HL-60 (cell line): ENCODE measurements at regions not wholly inside any gene's neighbourhood (a gene's known extent, or its start where the extent isn't known, plus 50 kb on each side); places are given as distances from the start of the nearest gene placed in this dataset.

Experiments used
- DNase-seq, 2 experiments: peaks; one replicate each; pipeline ENCODE4 v3.0.0-alpha.2; 2010 to 2020; ENCODE audit warnings: low read depth in 1 of 2, low spot score in 1 of 2
- H3K27ac ChIP-seq: fragments of 250-450 bp; sonication (Bioruptor Pico); replicated peaks from 2 replicates; pipeline ENCODE4 v1.5.1; 2020; ENCODE audit warnings: mild to moderate bottlenecking, moderate library complexity
- H3K27me3 ChIP-seq: fragments of 250-450 bp; sonication (Bioruptor Pico); 2 replicates; pipeline ENCODE4 v1.5.1; 2021; ENCODE audit warnings: mild to moderate bottlenecking, moderate library complexity; ENCODE audit not compliant: insufficient read depth, poor library complexity, severe bottlenecking
- H3K4me3 ChIP-seq: replicated peaks from 2 replicates; pipeline ENCODE4 v1.5.1; 2011; ENCODE audit warnings: mild to moderate bottlenecking, control low read depth, low read length; ENCODE audit not compliant: insufficient read depth
- CTCF ChIP-seq: IDR thresholded peaks from one replicate; pipeline ENCODE4 v1.5.1; 2011; ENCODE audit warnings: low read length, control low read depth, inconsistent platforms; ENCODE audit not compliant: insufficient read depth
- GABPA ChIP-seq: IDR thresholded peaks from 2 replicates; pipeline ENCODE4 v1.6.1; 2012; ENCODE audit warnings: low read depth
- POLR2AphosphoS5 ChIP-seq: IDR thresholded peaks from 2 replicates; pipeline ENCODE4 v1.6.1; 2012; ENCODE audit warnings: low read depth
- REST ChIP-seq: IDR thresholded peaks from 2 replicates; pipeline ENCODE4 v1.6.1; 2012; ENCODE audit warnings: low read depth; ENCODE audit not compliant: insufficient replicate concordance
- SPI1 ChIP-seq: IDR thresholded peaks from 2 replicates; pipeline ENCODE4 v1.6.1; 2012; ENCODE audit warnings: low read depth, mild to moderate bottlenecking, borderline replicate concordance

GRCh38 chr21:22399681-22400514, 1401.7 kb downstream of the NCAM2 start:
- TF ChIP-seq GABPA (no peak), POLR2AphosphoS5 (no peak), CTCF (no peak), SPI1 (no peak), REST (no peak)
- Histone ChIP-seq H3K27ac (no peak overlapping the region), H3K27me3 (no peaks in the 10 kb centered on the region), H3K4me3 (no peak overlapping the region)
- no peak for DNase-seq

- Histone ChIP-seq H3K4me3 (no peak overlapping the region), H3K27ac (no peak overlapping the region), H3K27me3 (no peaks in the 10 kb centered on the region)
- DNase-seq: no peak
- TF ChIP-seq SPI1 (no peak), POLR2AphosphoS5 (no peak), GABPA (no peak), REST (no peak), CTCF (no peak)
Observed at GRCh38 chr21:22409571-22409970, 1411.4 kb downstream of the NCAM2 start.

- Histone ChIP-seq H3K27me3 (no peaks in the 10 kb centered on the region), H3K4me3 (no peak overlapping the region), H3K27ac (no peak overlapping the region)
- TF ChIP-seq POLR2AphosphoS5: no peak
- no peak for TF ChIP-seq CTCF
- TF ChIP-seq GABPA: no peak
- no peak for TF ChIP-seq SPI1
- no peak for TF ChIP-seq REST
- no peak for DNase-seq
Observed at GRCh38 chr21:22416555-22416954, 1418.3 kb downstream of the NCAM2 start.
